AG04450 (cell line): ENCODE measurements at regions not wholly inside any gene's neighbourhood (a gene's known extent, or its start where the extent isn't known, plus 50 kb on each side); places are given as distances from the start of the nearest gene placed in this dataset.

Source experiments
- CTCF ChIA-PET: fragments of 300-600, 350-600 bp; formaldehyde crosslinking; extraction: SDS; loops from one replicate; lab custom pipeline; 2022; ENCODE audit warnings: antibody characterized with exemption, inconsistent platforms; lab: Charles Lee
- POLR2A ChIA-PET: fragments of 350-600 bp; formaldehyde crosslinking; extraction: SDS; loops from one replicate; lab custom pipeline; 2021; ENCODE audit warnings: antibody characterized with exemption, inconsistent platforms; lab: Yijun Ruan, JAX
- DNase-seq: peaks from one replicate; pipeline ENCODE4 v3.0.0-alpha.2; 2011; ENCODE audit warnings: low read depth, low spot score
- H3K27ac ChIP-seq: one replicate; pipeline ENCODE4 v1.5.1; 2012; ENCODE audit warnings: low read depth, low read length, control low read depth
- H3K27me3 ChIP-seq: one replicate; pipeline ENCODE4 v1.6.0; 2012; ENCODE audit warnings: low read length; ENCODE audit not compliant: control insufficient read depth, insufficient read depth
- H3K4me3 ChIP-seq: 2 replicates; pipeline ENCODE4 v1.5.1; 2011; ENCODE audit warnings: mild to moderate bottlenecking, low read depth, low read length, control low read depth
- H3K9me3 ChIP-seq: 2 replicates; pipeline ENCODE4 v1.5.1; 2012; ENCODE audit warnings: low read length; ENCODE audit not compliant: control insufficient read depth, insufficient read depth
- CTCF ChIP-seq: IDR thresholded peaks from 2 replicates; pipeline ENCODE4 v1.5.1; 2011; ENCODE audit warnings: low read depth, low read length, control low read depth, inconsistent platforms

- no peak for DNase-seq
Observed at GRCh38 chr4:156596026-156596425, 375.6 kb downstream of the PDGFC start.

GRCh38 chr4:156595041-156595440, 376.6 kb downstream of the PDGFC start:
- Histone ChIP-seq H3K4me3 (no peak overlapping the region), H3K27me3 (no peaks in the 10 kb centered on the region), H3K27ac (no peak overlapping the region), H3K9me3 (no peaks in the 10 kb centered on the region)
- POLR2A ChIA-PET = no interaction called here
- TF ChIP-seq CTCF = no peak
- CTCF ChIA-PET = interaction anchor here (1.4 to 1.8 kb wide), 2 partner anchors 12 to 374 kb away, joined by 4 to 6 read pairs; no protein-coding TSS in a partner anchor
- no peak for DNase-seq

More at GRCh38 chr4:156596026-156596425, 375.6 kb downstream of the PDGFC start:
- POLR2A ChIA-PET = no interaction called here
- no peak overlapping the region for H3K4me3 ChIP-seq
- no peak overlapping the region for H3K27ac ChIP-seq
- H3K27me3 ChIP-seq = no peaks in the 10 kb centered on the region
- no peak for TF ChIP-seq CTCF
- CTCF ChIA-PET = interaction anchor here (1.4 kb wide), 1 partner anchor 11 kb away, joined by 4 read pairs; no protein-coding TSS in a partner anchor
- H3K9me3 ChIP-seq = no peaks in the 10 kb centered on the region

GRCh38 chr4:156594624-156595023, 377.0 kb downstream of the PDGFC start:
- TF ChIP-seq CTCF = no peak
- no peak overlapping the region for H3K4me3 ChIP-seq
- no peaks in the 10 kb centered on the region for H3K9me3 ChIP-seq
- no peak overlapping the region for H3K27ac ChIP-seq
- POLR2A ChIA-PET = no interaction called here
- DNase-seq = no peak
- no peaks in the 10 kb centered on the region for H3K27me3 ChIP-seq
- CTCF ChIA-PET = interaction anchor here (1.8 kb wide), 1 partner anchor 374 kb away, joined by 6 read pairs; no protein-coding TSS in a partner anchor

- DNase-seq = no peak
- no peak overlapping the region for H3K4me3 ChIP-seq
- no peak for TF ChIP-seq CTCF
- CTCF ChIA-PET = no interaction called here
- no peaks in the 10 kb centered on the region for H3K27me3 ChIP-seq
- no peaks in the 10 kb centered on the region for H3K9me3 ChIP-seq
- no peak overlapping the region for H3K27ac ChIP-seq
- POLR2A ChIA-PET = no interaction called here
Observed at GRCh38 chr4:156593464-156593863, 378.1 kb downstream of the PDGFC start.

- ChIA-PET POLR2A (no interaction called here), CTCF (no interaction called here)
- Histone ChIP-seq H3K27ac (no peak overlapping the region), H3K9me3 (no peaks in the 10 kb centered on the region), H3K4me3 (no peak overlapping the region), H3K27me3 (no peaks in the 10 kb centered on the region)
- no peak for DNase-seq
- no peak for TF ChIP-seq CTCF
Observed at GRCh38 chr4:156591679-156592078, 379.9 kb downstream of the PDGFC start.
